Spinal cord (tissue), 9 donors: ENCODE measurements at regions not wholly inside any gene's neighbourhood (a gene's known extent, or its start where the extent isn't known, plus 50 kb on each side); places are given as distances from the start of the nearest gene placed in this dataset.

Experiments used
- DNase-seq, 6 donors: peaks; one replicate each; pipeline versions ENCODE4 v3.0.0 to v3.0.0-alpha.2; 2013 to 2015; ENCODE audit warnings: low spot score in 6 of 6, low read depth in 4 of 6
- H3K27ac ChIP-seq: one replicate; pipeline ENCODE4 v1.5.1; 2013; ENCODE audit warnings: low read depth, low read length, control low read depth
- H3K27me3 ChIP-seq: one replicate; pipeline ENCODE4 v1.6.1; 2013; ENCODE audit warnings: low read length; ENCODE audit not compliant: control insufficient read depth, insufficient read depth
- H3K36me3 ChIP-seq: one replicate; pipeline ENCODE4 v1.6.1; 2013; ENCODE audit warnings: low read length; ENCODE audit not compliant: control insufficient read depth, insufficient read depth
- H3K4me1 ChIP-seq: one replicate; pipeline ENCODE4 v1.6.1; 2013; ENCODE audit warnings: low read length; ENCODE audit not compliant: control insufficient read depth, insufficient read depth
- H3K4me3 ChIP-seq: one replicate; pipeline ENCODE4 v1.5.1; 2013; ENCODE audit warnings: low read depth, low read length, control low read depth
- H3K9me3 ChIP-seq: one replicate; pipeline ENCODE4 v1.6.1; 2013; ENCODE audit warnings: low read length; ENCODE audit not compliant: control insufficient read depth, insufficient read depth
- whole genome bisulfite sequencing: methylation state at CpG from one replicate; pipeline ENCODE4 v1.1.5; 2013; ENCODE audit warnings: missing lambda C conversion rate; ENCODE audit not compliant: insufficient coverage; 5-methylcytosine and 5-hydroxymethylcytosine counted together
- donor health status: healthy.

DNA sequence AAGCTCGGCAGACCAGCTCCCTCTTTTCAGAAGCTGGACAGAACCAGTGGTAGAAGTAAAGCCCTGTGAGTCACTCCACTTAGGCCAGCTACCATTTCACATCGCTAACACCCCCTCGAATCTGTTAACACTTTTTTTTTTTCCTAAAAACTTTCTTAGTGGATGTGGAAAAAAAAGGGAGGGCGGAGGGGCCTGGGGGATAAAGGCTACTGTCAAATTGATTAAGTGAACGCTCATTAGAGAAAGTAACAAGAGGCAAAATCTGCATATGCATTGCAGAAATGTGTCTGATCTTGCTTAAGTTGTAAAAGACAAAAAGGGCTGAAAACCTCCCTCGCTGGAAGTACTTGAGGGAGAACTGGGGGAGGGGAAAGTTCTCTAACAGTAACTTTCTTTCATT is 86.6 kb upstream of the OTX2 start:
- DNase-seq = peak in 3 of 6 donors; percentile 33 to 79 (median 78)
- 21% methylated on average over 3 of the region's 6 CpGs for WGBS
- Histone ChIP-seq H3K4me3 (no peak overlapping the region), H3K27me3 (peaks cover 3% of the 10 kb centered on the region), H3K4me1 (no peaks in the 10 kb centered on the region), H3K27ac (no peak overlapping the region), H3K9me3 (no peaks in the 10 kb centered on the region), H3K36me3 (no peaks in the 10 kb centered on the region)

DNA sequence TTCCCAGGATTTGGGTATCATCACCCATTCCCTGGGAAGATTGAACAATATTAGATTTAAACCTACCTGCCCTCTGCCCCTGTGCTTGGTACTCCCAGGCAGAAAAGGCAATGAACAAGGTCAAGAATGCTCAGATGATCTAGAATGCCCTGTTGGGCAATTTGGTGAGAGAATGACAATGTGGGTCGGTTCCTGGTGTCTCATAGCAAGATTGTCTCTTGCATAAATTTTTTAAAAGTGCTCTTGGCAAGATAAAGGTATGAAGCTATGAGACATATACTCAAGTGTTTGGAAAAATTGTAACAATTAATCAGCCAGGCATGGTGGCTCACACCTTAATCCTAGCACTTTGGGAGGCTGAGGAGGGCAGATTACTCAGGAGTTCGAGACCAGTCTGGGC is 86.0 kb upstream of the OTX2 start:
- H3K36me3 ChIP-seq = no peaks in the 10 kb centered on the region
- peaks cover 3% of the 10 kb centered on the region for H3K27me3 ChIP-seq
- DNase-seq = no peak
- H3K4me1 ChIP-seq = no peaks in the 10 kb centered on the region
- WGBS = 92% methylated on average over 1 of the region's 2 CpGs
- H3K27ac ChIP-seq = no peak overlapping the region
- H3K9me3 ChIP-seq = no peaks in the 10 kb centered on the region
- no peak overlapping the region for H3K4me3 ChIP-seq

DNA sequence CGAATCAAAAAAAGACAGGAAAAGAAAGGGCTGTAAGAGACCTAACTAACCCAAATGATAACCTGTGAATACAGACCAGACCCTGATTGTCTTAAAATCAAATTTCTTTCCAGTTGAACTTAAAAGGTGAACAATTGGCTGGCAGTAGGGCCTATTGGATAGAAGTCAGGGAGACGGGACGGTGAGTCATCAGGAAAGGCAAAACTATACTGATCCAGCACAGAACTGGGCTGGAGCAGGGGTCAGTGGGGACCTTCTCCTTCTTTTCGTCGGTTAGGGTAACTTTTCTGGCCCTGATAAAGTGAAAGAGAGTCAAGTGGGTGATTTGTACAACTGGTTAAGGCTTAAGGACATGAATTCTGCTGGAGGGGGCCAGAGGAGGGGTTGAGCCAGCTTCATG is 84.9 kb upstream of the OTX2 start:
- H3K9me3 ChIP-seq = no peaks in the 10 kb centered on the region

DNA sequence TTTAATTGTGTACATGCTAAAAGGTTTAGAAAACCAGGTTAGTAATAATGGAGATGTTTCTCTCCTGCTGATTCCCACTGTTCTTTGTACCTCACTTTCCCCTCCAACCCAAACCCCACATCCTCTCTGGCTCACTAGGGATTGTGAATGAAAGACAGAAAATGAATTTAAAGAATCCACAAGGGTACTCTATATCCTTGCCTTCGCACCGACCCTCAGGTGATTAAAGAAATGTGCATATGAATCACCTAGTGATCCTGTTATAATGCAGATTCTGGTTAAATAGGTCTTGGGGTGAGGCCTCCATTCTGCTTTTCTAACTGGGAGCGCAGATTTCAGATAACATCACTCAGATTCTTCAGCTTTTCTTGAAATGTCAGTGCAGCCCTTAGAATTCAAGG is 84.3 kb upstream of the OTX2 start:
- DNase-seq = no peak
- H3K27me3 ChIP-seq = peaks cover 3% of the 10 kb centered on the region
- no CpG with 5 or more reads among the region's 3 CpGs for WGBS
- no peaks in the 10 kb centered on the region for H3K36me3 ChIP-seq
- H3K9me3 ChIP-seq = no peaks in the 10 kb centered on the region
- H3K4me3 ChIP-seq = no peak overlapping the region
- H3K27ac ChIP-seq = no peak overlapping the region
- H3K4me1 ChIP-seq = no peaks in the 10 kb centered on the region

More for the DNA sequence above, 84.9 kb upstream of the OTX2 start:
- Histone ChIP-seq H3K27ac (no peak overlapping the region), H3K4me1 (no peaks in the 10 kb centered on the region), H3K36me3 (no peaks in the 10 kb centered on the region), H3K4me3 (no peak overlapping the region), H3K27me3 (peaks cover 3% of the 10 kb centered on the region)
- DNase-seq = no peak
- WGBS = 79% methylated on average over 3 of the region's 5 CpGs

DNA sequence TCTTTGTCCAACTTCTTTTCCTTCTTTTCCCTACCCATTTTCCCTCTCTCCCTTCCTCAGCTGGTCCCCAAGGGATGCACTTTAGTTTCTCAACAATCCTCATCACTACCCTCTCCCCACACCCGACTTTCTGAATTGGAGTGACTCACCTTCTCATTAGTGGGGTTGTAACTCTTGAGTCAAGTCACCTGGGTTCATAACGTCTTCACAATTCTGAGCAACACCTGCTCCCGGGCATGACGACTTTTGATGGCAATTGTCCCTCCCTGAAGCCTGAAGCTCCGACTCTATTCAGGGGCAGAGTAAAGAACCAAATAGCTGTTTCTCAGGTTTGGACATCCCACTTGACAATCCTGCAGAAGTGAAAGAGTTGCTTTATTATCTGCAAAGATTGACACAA is 82.7 kb upstream of the OTX2 start:
- Histone ChIP-seq H3K27me3 (peaks cover 3% of the 10 kb centered on the region), H3K4me1 (no peaks in the 10 kb centered on the region), H3K9me3 (no peaks in the 10 kb centered on the region), H3K36me3 (no peaks in the 10 kb centered on the region), H3K4me3 (no peak overlapping the region), H3K27ac (no peak overlapping the region)
- DNase-seq = no peak
- 69% methylated on average over 5 of the region's 5 CpGs for WGBS

DNA sequence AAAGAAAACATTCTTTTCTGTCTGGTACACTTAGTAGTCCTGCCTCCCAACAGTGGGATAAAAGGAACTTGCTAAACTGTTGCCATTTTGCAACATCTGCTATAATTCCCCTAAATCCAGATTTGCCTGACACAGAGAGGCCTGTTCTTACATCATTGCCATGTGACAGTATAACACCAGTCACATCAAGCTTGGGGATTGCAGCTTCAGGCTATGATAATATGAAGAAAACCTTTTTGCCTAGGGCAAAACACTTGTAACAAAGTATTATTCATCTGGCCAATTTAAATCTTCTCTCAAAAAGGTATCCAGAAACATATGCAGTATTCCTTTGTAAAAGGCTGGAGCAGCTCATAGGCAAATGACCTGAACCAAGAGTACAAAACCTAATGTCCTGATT is 80.9 kb upstream of the OTX2 start:
- no peaks in the 10 kb centered on the region for H3K4me1 ChIP-seq
- peaks cover 3% of the 10 kb centered on the region for H3K27me3 ChIP-seq
- no peaks in the 10 kb centered on the region for H3K9me3 ChIP-seq
- no peaks in the 10 kb centered on the region for H3K36me3 ChIP-seq
- DNase-seq = no peak
- H3K4me3 ChIP-seq = no peak overlapping the region
- H3K27ac ChIP-seq = no peak overlapping the region

DNA sequence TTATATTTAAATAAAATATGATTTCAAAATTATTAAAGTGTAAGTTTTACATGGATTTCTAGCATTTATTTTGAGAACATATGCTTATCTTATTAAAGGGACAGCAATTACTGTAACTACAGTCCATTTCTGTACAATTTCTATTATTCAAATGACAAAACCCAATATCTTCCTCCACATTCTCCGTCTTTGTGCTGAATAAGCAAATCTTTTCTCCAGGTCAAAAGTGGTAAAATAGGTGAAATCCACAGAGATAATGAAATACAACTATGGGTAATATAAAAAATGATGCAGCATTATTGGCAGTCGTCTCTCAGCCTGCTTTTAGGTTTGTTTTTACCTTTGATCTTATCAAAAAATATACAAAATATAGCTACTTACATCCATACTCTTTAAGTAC is 79.4 kb upstream of the OTX2 start:
- no peaks in the 10 kb centered on the region for H3K9me3 ChIP-seq
- H3K4me1 ChIP-seq = no peaks in the 10 kb centered on the region
- H3K4me3 ChIP-seq = no peak overlapping the region
- WGBS = no CpG with 5 or more reads among the region's 2 CpGs
- no peaks in the 10 kb centered on the region for H3K27me3 ChIP-seq
- DNase-seq = no peak
- no peak overlapping the region for H3K27ac ChIP-seq
- H3K36me3 ChIP-seq = no peaks in the 10 kb centered on the region

DNA sequence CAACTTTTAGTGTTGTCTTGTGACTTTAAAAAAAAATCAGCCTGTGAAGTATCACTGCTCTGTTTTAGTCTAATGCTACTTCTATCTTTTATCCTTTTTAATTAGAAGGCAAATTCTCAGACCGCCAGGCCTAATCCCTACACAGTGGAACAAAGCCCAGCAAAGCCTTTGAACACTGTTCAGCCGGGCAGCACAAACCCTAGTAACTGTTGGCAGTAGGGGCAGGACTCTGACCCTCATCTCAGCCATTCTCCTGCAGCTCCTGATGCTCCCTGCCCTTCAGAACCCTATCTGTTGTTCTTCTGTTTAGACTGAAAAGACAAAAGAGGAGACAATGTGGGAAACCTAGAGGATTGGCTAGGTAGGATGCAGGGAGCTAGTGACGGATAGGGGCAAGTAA is 78.0 kb upstream of the OTX2 start:
- Histone ChIP-seq H3K27ac (no peak overlapping the region), H3K27me3 (no peaks in the 10 kb centered on the region), H3K36me3 (no peaks in the 10 kb centered on the region), H3K4me3 (no peak overlapping the region), H3K9me3 (no peaks in the 10 kb centered on the region), H3K4me1 (no peaks in the 10 kb centered on the region)
- peak in 1 of 6 donors; percentile 56 for DNase-seq
- WGBS = 13% methylated on average over 2 of the region's 3 CpGs

DNA sequence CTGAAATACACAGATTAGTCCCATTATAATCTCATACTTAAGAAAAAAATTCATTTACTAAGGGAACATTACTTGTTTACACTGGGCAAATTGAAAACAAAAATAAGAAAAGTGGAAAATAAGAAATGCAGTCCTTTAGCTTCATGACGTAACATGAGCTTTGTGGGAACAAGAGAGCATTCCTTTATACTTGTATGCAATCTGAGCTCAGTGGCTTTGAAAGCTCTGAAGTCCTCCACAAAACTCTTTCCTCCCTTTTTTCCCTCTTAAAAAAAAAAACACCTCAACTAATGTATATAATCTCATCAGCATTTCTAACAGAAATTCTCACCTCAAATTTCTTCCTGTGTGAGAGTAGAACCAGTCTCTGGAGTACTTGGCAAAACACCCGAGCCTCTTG is 76.9 kb upstream of the OTX2 start:
- no peak overlapping the region for H3K4me3 ChIP-seq
- no CpG with 5 or more reads among the region's 2 CpGs for WGBS
- H3K36me3 ChIP-seq = no peaks in the 10 kb centered on the region
- no peak overlapping the region for H3K27ac ChIP-seq
- no peak for DNase-seq
- H3K9me3 ChIP-seq = no peaks in the 10 kb centered on the region
- H3K27me3 ChIP-seq = no peaks in the 10 kb centered on the region
- H3K4me1 ChIP-seq = no peaks in the 10 kb centered on the region

DNA sequence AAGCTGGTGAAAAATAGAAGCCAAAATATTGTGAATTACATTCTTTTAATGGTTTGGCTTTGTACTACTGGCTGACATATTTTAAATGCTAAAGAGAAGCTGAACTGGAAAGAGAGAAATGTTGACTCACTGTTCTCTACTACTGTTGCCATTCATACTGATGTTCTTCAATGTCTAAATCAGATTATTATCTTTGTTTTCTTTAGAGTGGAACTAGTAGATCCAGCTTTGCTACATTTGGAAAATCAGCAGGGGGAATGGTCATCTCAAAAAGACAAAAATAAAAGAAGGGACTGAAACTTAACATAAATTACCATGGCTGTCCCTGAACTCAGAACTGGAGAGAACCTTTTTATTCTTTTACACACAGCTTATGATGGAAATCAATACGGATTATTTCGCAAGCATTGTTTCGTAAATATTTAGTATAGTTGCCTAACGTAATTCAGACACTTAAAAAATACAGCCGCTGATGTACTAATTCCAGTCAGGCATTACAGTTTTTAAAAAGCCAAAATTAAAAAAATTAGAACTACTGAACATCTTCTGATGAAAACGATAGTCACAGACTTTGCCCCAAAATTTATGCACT is 76.3 kb upstream of the OTX2 start:
- H3K27me3 ChIP-seq = no peaks in the 10 kb centered on the region
- H3K36me3 ChIP-seq = no peaks in the 10 kb centered on the region
- DNase-seq = no peak
- H3K27ac ChIP-seq = no peak overlapping the region
- no peaks in the 10 kb centered on the region for H3K9me3 ChIP-seq
- no peak overlapping the region for H3K4me3 ChIP-seq
- H3K4me1 ChIP-seq = no peaks in the 10 kb centered on the region
- WGBS = no CpG with 5 or more reads among the region's 6 CpGs
